BLaER1 treated with 17β-estradiol and CSF1 and Interleukin-3, amounts not matched to agents 10 nM and 100 nM (cell line): ENCODE measurements at regions not wholly inside any gene's neighbourhood (a gene's known extent, or its start where the extent isn't known, plus 50 kb on each side); places are given as distances from the start of the nearest gene placed in this dataset.

Experiments
- H3K27ac ChIP-seq, 11 experiments: shearing (Covaris generic); formaldehyde crosslinking; 2 replicates each; pipeline ENCODE4 v1.8.1; 2022
- H3K27me3 ChIP-seq, 11 experiments: shearing (Covaris generic); formaldehyde crosslinking; 2 replicates each; pipeline ENCODE4 v1.8.1; 2022
- H3K36me3 ChIP-seq, 11 experiments: shearing (Covaris generic); formaldehyde crosslinking; 2 replicates each; pipeline ENCODE4 v1.8.1; 2022
- H3K4me1 ChIP-seq, 10 experiments: shearing (Covaris generic); formaldehyde crosslinking; 2 replicates each; pipeline ENCODE4 v1.8.1; 2022
- H3K4me2 ChIP-seq, 11 experiments: shearing (Covaris generic); formaldehyde crosslinking; 2 replicates each; pipeline ENCODE4 v1.8.1; 2022
- H3K4me3 ChIP-seq, 10 experiments: shearing (Covaris generic); formaldehyde crosslinking; 2 replicates each; pipeline ENCODE4 v1.8.1; 2022
- H3K9ac ChIP-seq, 11 experiments: shearing (Covaris generic); formaldehyde crosslinking; 2 replicates each; pipeline ENCODE4 v1.8.1; 2022
- H3K9me3 ChIP-seq, 11 experiments: shearing (Covaris generic); formaldehyde crosslinking; replicated peaks in 1 of 11; 2 replicates each; pipeline ENCODE4 v1.8.1; 2022
- H4K20me1 ChIP-seq, 11 experiments: shearing (Covaris generic); formaldehyde crosslinking; 2 replicates each; pipeline ENCODE4 v1.8.1; 2022
- Cebpa-rat ChIP-seq, 11 experiments: shearing (Covaris generic); IDR thresholded peaks; 2 replicates each; pipeline ENCODE4 v1.8.1; 2022

DNA sequence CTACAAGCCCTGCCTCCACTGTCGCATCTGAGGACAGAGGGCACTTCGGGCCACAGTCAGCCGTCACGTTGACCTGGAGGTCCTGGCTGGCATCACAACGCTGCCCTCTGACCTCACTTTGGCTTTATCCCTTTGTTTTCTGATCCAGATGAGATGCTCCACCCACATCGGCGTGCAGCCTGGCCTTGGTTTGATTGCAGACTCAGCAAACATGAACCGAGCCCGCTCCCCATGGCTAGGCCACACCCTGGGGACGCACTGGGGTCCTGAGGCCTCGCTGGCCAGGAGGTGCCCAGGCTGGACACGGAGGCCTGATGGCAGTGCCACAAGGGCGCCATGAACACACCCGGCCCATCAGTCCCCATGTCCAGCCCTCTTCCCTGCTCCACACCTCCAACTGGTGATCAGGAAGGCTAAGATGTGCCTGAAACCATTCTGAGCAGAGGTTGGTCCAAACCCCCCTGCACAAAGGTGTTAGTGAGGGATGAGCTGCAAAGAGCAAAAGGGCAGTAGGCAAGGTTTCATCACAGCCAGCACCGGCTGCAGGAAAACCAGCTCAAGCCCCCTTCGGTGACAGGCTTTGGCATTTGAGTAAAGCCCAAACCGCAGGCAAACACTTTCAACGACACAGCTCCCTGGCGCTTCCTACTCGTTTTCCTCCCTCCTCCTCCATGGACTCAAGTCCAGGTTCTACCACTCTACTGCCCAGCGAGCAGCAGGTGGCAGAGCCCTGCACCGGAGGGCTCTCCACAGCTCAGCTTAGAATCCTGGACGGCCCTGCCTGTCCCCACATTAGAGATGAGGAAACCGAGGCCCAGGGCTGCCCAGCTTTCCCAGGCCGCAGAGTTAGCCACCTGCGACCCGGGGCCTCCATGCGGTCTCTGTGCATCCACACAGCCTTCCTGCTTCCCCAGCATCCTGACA lies 165.8 kb downstream of the NUP210 start:
- peaks cover 0 to 6% (median 0%) of the 10 kb centered on the region in 11 experiments; a peak in 1 of 22 replicates for H3K27me3 ChIP-seq

DNA sequence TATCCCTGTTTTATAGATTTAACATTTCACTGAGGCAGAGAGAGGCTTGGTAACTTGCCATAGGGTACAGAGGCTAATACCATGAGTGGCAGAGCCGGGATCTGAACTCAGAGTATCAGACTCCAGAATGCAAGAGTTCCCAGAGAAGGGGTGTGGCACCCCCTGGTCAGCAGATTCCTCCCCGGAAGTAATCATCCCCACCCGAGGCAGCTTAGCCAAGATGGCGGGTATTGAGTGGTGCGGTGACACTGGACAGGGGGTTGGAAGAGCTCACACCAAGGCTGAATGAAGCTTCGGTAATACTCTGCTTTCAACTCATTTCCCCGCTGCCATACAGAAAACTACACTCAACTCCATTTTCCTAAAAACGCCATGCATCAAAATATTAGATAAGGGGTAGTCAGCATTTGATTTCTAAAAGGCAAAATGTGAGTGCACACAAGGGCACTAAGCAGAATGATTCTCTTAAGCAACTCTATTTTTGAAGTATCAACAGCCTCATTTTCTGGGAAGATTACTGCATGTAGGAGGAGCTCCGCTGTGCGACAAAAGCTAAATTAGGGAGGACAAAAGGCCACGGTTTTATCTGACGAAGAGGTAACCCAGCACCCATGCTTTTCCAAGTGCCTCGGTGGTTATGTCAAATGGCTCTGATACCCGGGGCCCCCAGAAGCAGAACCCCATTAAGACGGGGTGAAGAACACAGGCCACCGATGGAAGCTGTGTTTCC lies 166.7 kb downstream of the NUP210 start:
- Histone ChIP-seq H3K27me3 (peaks cover 0 to 6% (median 0%) of the 10 kb centered on the region in 11 experiments; a peak in 1 of 22 replicates), H3K4me3 (no peak overlapping the region), H3K4me2 (peak overlapping the region in 2 of 11 experiments; percentile 54 to 63; a peak in 3 of 22 replicates), H3K27ac (no peak overlapping the region), H3K4me1 (peaks cover 9 to 79% (median 56%) of the 10 kb centered on the region in 10 experiments), H3K9me3 (no peaks in the 10 kb centered on the region), H3K36me3 (no peaks in the 10 kb centered on the region), H3K9ac (no peak overlapping the region), H4K20me1 (0 out of 22 replicates have a peak, but pooled peaks cover 0 to 3% (median 0%) of the 10 kb centered on the region in 11 experiments)
- no peak for TF ChIP-seq Cebpa-rat (IDR thresholded peaks at IDR 0.05)

More for the DNA sequence above, 165.8 kb downstream of the NUP210 start:
- Histone ChIP-seq H3K9me3 (no peaks in the 10 kb centered on the region), H3K4me2 (peak overlapping the region in 9 of 11 experiments; percentile 32 to 63 (median 39); a peak in 17 of 22 replicates), H3K4me1 (peaks cover 6 to 77% (median 47%) of the 10 kb centered on the region in 10 experiments; a peak in 17 of 20 replicates), H3K9ac (no peak overlapping the region; a peak in 1 of 22 replicates), H3K36me3 (no peaks in the 10 kb centered on the region), H4K20me1 (0 out of 22 replicates have a peak, but pooled peaks cover 0 to 3% (median 0%) of the 10 kb centered on the region in 11 experiments), H3K27ac (no peak overlapping the region), H3K4me3 (no peak overlapping the region)
- no peak; a peak in 1 of 22 replicates for TF ChIP-seq Cebpa-rat (IDR thresholded peaks at IDR 0.05)

DNA sequence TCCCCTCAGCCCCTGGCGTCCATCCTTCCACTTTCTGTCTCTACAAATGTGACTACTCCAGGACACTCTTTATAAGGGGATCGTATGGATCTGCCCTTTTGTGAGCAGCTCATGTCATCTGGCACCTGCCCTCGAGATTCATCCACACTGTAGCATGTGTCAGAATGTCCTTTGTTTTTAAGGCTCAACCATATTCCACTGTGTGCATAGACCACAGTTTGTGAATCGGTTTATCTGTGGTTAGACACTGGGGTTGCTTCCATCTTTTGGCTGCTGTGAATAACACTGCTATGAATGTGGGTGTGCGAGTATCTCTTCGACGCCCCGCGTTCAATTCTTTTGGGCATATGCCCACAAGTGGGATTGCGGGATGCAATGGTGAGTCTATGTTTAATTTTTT lies 167.9 kb downstream of the NUP210 start:
- H3K4me1 ChIP-seq = peaks cover 19 to 88% (median 67%) of the 10 kb centered on the region in 10 experiments
- peaks cover 0 to 6% (median 0%) of the 10 kb centered on the region in 11 experiments; a peak in 1 of 22 replicates for H3K27me3 ChIP-seq
- no peak overlapping the region for H3K4me3 ChIP-seq
- no peak overlapping the region for H3K27ac ChIP-seq
- no peaks in the 10 kb centered on the region for H3K9me3 ChIP-seq
- H4K20me1 ChIP-seq = 0 out of 22 replicates have a peak, but pooled peaks cover 0 to 3% (median 0%) of the 10 kb centered on the region in 11 experiments
- H3K9ac ChIP-seq = no peak overlapping the region
- 0 out of 22 replicates have a peak overlapping the region, but pooled peaks of 1 of the 11 experiments have one; percentile 1 for H3K4me2 ChIP-seq
- TF ChIP-seq Cebpa-rat (IDR thresholded peaks at IDR 0.05) = no peak
- no peaks in the 10 kb centered on the region for H3K36me3 ChIP-seq

DNA sequence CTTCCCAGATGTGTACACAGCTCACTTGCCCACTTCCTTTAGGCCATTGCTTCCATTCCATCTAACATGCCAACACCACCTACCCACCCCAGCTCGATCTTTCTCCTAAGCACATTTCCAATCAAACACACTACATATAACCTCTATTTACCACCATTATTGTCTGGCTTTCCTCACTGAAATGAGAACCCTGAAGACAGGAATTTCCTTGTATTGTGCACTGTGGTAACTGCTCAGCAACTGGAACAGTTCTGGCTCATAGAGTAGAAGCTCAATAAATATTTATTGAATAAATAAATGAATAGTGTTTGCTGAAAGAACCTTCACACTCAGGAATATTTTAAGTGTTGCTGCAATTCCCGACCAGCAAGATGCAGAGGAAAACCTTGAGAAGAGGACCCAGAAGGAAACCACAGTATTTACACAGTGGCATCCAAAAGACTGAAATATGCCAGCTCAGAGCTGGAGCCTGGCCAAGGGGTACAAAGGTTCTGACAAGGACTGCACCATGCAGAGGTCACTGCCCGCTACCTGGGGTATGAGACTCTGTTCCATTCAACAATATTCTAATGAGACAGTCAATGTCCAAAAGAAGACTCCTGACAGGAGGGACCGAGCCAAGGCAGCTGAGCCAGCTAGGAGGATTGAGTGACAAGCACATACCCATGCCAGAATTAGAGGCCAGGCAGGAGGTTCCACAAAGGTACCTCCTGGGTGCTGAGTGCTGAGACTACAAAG lies 168.8 kb downstream of the NUP210 start:
- Histone ChIP-seq H4K20me1 (0 out of 22 replicates have a peak, but pooled peaks cover 0 to 3% (median 0%) of the 10 kb centered on the region in 11 experiments), H3K36me3 (no peaks in the 10 kb centered on the region), H3K9me3 (no peaks in the 10 kb centered on the region), H3K27ac (no peak overlapping the region), H3K4me2 (peak overlapping the region in 8 of 11 experiments; percentile 9 to 81 (median 44); a peak in 12 of 22 replicates), H3K9ac (no peak overlapping the region), H3K4me3 (no peak overlapping the region), H3K27me3 (peaks cover 0 to 6% (median 0%) of the 10 kb centered on the region in 11 experiments; a peak in 1 of 22 replicates), H3K4me1 (peaks cover 25 to 85% (median 68%) of the 10 kb centered on the region in 10 experiments)
- TF ChIP-seq Cebpa-rat (IDR thresholded peaks at IDR 0.05) = no peak

DNA sequence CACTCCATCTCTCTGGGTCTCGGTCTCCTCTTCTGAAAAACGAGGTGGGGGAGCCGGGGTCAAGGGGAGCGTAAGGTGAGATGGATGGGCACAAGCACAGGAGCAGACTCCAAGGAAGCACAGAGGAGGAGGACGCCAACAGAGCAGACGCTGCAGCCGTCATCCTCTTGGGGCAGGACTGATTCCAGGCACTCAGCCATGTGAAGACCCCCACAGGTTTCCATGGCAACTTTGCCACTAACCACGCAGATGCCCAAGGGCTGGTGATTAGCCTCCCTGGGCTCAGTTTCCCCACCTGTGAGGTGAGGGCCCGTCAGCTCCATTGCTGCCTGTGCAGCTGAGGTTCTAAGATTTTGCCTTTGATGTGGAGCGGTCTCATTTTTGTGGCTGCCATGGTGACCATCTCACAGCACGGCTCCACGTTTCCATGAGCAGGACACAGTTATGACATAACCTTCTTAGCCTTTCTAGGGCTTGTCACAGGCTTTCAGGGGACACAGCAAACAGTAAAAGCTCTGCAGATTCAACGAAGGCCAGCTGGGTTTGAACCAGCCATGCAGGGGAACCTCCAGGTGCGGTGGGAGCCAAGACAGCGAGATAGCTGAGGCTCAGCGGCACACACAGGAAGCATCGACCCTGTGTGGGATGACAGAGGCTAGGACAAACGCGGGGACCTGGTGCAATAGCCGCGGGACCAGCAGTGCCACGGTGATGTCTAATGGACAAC lies 170.3 kb downstream of the NUP210 start:
- peak overlapping the region in 10 of 11 experiments; percentile 32 to 81 (median 72); a peak in 19 of 22 replicates for H3K4me2 ChIP-seq
- peaks cover 0 to 6% (median 0%) of the 10 kb centered on the region in 11 experiments; a peak in 1 of 22 replicates for H3K27me3 ChIP-seq
- TF ChIP-seq Cebpa-rat (IDR thresholded peaks at IDR 0.05) = no peak
- 0 out of 22 replicates have a peak, but pooled peaks cover 0 to 3% (median 0%) of the 10 kb centered on the region in 11 experiments for H4K20me1 ChIP-seq
- peak overlapping the region in 3 of 11 experiments; percentile 4 to 31 (median 17); a peak in 1 of 22 replicates for H3K9ac ChIP-seq
- H3K36me3 ChIP-seq = no peaks in the 10 kb centered on the region
- H3K4me3 ChIP-seq = no peak overlapping the region
- peaks cover 0 to 7% (median 0%) of the 10 kb centered on the region in 11 experiments; a peak in 4 of 22 replicates for H3K9me3 ChIP-seq
- 0 out of 22 replicates have a peak overlapping the region, but pooled peaks of 1 of the 11 experiments have one; percentile 35 for H3K27ac ChIP-seq
- H3K4me1 ChIP-seq = peaks cover 40 to 86% (median 69%) of the 10 kb centered on the region in 10 experiments

DNA sequence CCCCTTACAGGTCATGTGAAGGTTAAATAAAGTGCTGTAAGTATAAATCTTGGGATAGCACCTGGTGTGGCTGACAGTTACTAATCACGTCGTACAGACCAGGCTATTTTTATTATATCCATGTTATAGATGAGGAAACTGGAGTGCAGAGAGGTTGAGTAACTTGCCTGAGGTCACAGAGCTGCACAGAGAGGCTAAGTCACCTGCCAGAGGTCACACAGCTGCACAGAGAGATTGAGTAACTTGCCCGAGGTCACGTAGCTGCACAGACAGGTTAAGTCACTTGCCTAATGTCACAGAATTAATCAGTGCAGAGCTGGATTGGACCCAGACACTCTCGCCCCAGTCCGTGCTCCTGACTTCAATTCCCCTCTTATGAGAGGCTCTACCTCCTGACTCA lies 171.5 kb downstream of the NUP210 start:
- no peak overlapping the region for H3K4me3 ChIP-seq
- H3K4me1 ChIP-seq = peaks cover 43 to 86% (median 71%) of the 10 kb centered on the region in 10 experiments
- H3K27me3 ChIP-seq = peaks cover 0 to 6% (median 0%) of the 10 kb centered on the region in 11 experiments; a peak in 1 of 22 replicates
- peak overlapping the region; percentile 27 to 80 (median 71) for H3K4me2 ChIP-seq
- H4K20me1 ChIP-seq = 0 out of 22 replicates have a peak, but pooled peaks cover 0 to 3% (median 0%) of the 10 kb centered on the region in 11 experiments
- no peak for TF ChIP-seq Cebpa-rat (IDR thresholded peaks at IDR 0.05)
- H3K9me3 ChIP-seq = peaks cover 0 to 9% (median 0%) of the 10 kb centered on the region in 11 experiments; a peak in 4 of 22 replicates
- no peaks in the 10 kb centered on the region for H3K36me3 ChIP-seq
- peak overlapping the region in 2 of 11 experiments; percentile 2 to 23; a peak in 3 of 22 replicates for H3K27ac ChIP-seq
- H3K9ac ChIP-seq = no peak overlapping the region

DNA sequence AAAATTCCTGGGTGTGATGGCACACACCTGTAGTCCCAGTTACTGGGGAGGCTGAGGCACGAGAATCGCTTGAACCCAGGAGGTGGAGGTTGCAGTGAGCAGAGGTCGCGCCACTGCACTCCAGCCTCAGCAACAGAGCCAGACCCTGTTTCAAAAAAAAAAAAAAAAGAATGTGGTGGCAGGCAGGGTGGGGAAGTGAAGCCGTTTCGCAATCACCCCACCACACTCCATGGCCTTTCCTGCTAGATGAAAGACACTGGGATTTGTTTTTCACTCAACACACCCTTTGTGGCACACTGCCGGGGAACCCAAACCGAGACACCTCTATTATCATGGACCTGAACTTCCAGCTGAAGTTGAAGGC lies 172.4 kb upstream of the IQSEC1 start:
- H3K4me3 ChIP-seq = peak overlapping the region in 2 of 10 experiments; percentile 3 to 9; a peak in 1 of 20 replicates
- peaks cover 0 to 6% (median 0%) of the 10 kb centered on the region in 11 experiments; a peak in 3 of 22 replicates for H3K27me3 ChIP-seq
- peak overlapping the region in 3 of 11 experiments; percentile 0 to 25 (median 22); a peak in 3 of 22 replicates for H3K9ac ChIP-seq
- peak; percentile 60 to 96 (median 92); a peak in 21 of 22 replicates for TF ChIP-seq Cebpa-rat (IDR thresholded peaks at IDR 0.05)
- 0 out of 22 replicates have a peak, but pooled peaks cover 0 to 3% (median 0%) of the 10 kb centered on the region in 11 experiments for H4K20me1 ChIP-seq
- H3K36me3 ChIP-seq = no peaks in the 10 kb centered on the region
- H3K9me3 ChIP-seq = peaks cover 0 to 9% (median 0%) of the 10 kb centered on the region in 11 experiments; a peak in 4 of 22 replicates
- H3K27ac ChIP-seq = peak overlapping the region in 9 of 11 experiments; percentile 0 to 70 (median 50); a peak in 13 of 22 replicates
- H3K4me2 ChIP-seq = peak overlapping the region; percentile 66 to 86 (median 78)
- peaks cover 57 to 100% (median 95%) of the 10 kb centered on the region in 10 experiments for H3K4me1 ChIP-seq
